HEK293 (cell line): ENCODE measurements at regions not wholly inside any gene's neighbourhood (a gene's known extent, or its start where the extent isn't known, plus 50 kb on each side); places are given as distances from the start of the nearest gene placed in this dataset.
A peak's percentile ranks its signal among the peaks of the same experiment; 100 is the strongest.

Experiments used
- CTCF ChIA-PET: fragments of 350-600 bp; formaldehyde crosslinking; extraction: SDS; loops from one replicate; lab custom pipeline; 2021; ENCODE audit warnings: antibody characterized with exemption; lab: Yijun Ruan, JAX
- POLR2A ChIA-PET: fragments of 300-600 bp; formaldehyde crosslinking; extraction: SDS; loops from one replicate; lab custom pipeline; 2020; ENCODE audit warnings: antibody characterized with exemption, inconsistent platforms; lab: Yijun Ruan, JAX
- H3K27ac ChIP-seq: fragments of 200-500 bp; sonication (Bioruptor generic); 2 replicates; pipeline ENCODE4 v1.5.1; 2014; ENCODE audit warnings: low read depth, low read length, control low read depth, inconsistent platforms; ENCODE audit errors: extremely low read depth
- H3K36me3 ChIP-seq, 2 experiments: fragments of 200-500 bp in 1 of 2; sonication (Bioruptor generic) in 1 of 2; 1 replicate in 1 of 2; 2 replicates in 1 of 2; pipeline ENCODE4 v1.5.1; 2014 to 2017; ENCODE audit warnings: inconsistent platforms in 2 of 2, low read length in 2 of 2; ENCODE audit not compliant: control insufficient read depth in 2 of 2, insufficient read depth in 1 of 2
- H3K4me1 ChIP-seq: fragments of 200-500 bp; sonication (Bioruptor generic); 2 replicates; pipeline ENCODE4 v1.5.1; 2014; ENCODE audit warnings: mild to moderate bottlenecking, low read length, inconsistent platforms; ENCODE audit not compliant: control insufficient read depth, insufficient read depth
- H3K4me3 ChIP-seq: 2 replicates; pipeline ENCODE4 v1.5.1; 2011; ENCODE audit warnings: low read depth, mild to moderate bottlenecking, control low read depth, low read length, moderate library complexity
- H3K9me3 ChIP-seq: fragments of 200-500 bp; sonication (Bioruptor generic); 2 replicates; pipeline ENCODE4 v1.5.1; 2014; ENCODE audit warnings: low read depth, low read length, inconsistent platforms; ENCODE audit not compliant: control insufficient read depth, insufficient read depth
- BCL11B ChIP-seq: fragments of 450-650 bp; formaldehyde crosslinking; IDR thresholded peaks from 2 replicates; pipeline ENCODE4 v1.5.1; 2016; ENCODE audit warnings: low read depth, missing biosample characterization, missing genetic modification characterization
- KLF9 ChIP-seq: fragments of 450-650 bp; formaldehyde crosslinking; IDR thresholded peaks from 2 replicates; pipeline ENCODE4 v1.5.1; 2016; ENCODE audit warnings: missing biosample characterization, missing genetic modification characterization, low read depth
- MZF1 ChIP-seq: fragments of 450-650 bp; formaldehyde crosslinking; IDR thresholded peaks from 2 replicates; pipeline ENCODE4 v1.5.1; 2017; ENCODE audit warnings: missing biosample characterization, missing genetic modification characterization, borderline replicate concordance
- PRDM10 ChIP-seq: fragments of 450-650 bp; formaldehyde crosslinking; IDR thresholded peaks from 2 replicates; pipeline ENCODE4 v1.5.1; 2016; ENCODE audit warnings: missing biosample characterization, missing genetic modification characterization
- PRDM4 ChIP-seq: fragments of 450-650 bp; formaldehyde crosslinking; IDR thresholded peaks from 2 replicates; pipeline ENCODE4 v1.5.1; 2017; ENCODE audit warnings: missing biosample characterization, missing genetic modification characterization
- SCRT1 ChIP-seq: fragments of 450-650 bp; formaldehyde crosslinking; IDR thresholded peaks from 2 replicates; pipeline ENCODE4 v1.5.1; 2016; ENCODE audit warnings: missing biosample characterization, missing genetic modification characterization, borderline replicate concordance
- WT1 ChIP-seq: fragments of 450-650 bp; formaldehyde crosslinking; IDR thresholded peaks from 2 replicates; pipeline ENCODE4 v1.5.1; 2016; ENCODE audit warnings: missing biosample characterization, missing genetic modification characterization
- ZFP3 ChIP-seq: fragments of 450-650 bp; formaldehyde crosslinking; IDR thresholded peaks from 2 replicates; pipeline ENCODE4 v1.5.1; 2016; ENCODE audit warnings: low read depth, missing biosample characterization, missing genetic modification characterization
- ZNF146 ChIP-seq: fragments of 450-650 bp; formaldehyde crosslinking; IDR thresholded peaks from 2 replicates; pipeline ENCODE4 v1.5.1; 2016; ENCODE audit warnings: missing biosample characterization, missing genetic modification characterization
- ZNF175 ChIP-seq: fragments of 450-650 bp; formaldehyde crosslinking; IDR thresholded peaks from 2 replicates; pipeline ENCODE4 v1.5.1; 2016; ENCODE audit warnings: missing biosample characterization, missing genetic modification characterization
- ZNF184 ChIP-seq: fragments of 450-650 bp; IDR thresholded peaks from 2 replicates; pipeline ENCODE4 v1.5.1; 2018; ENCODE audit warnings: missing biosample characterization, mild to moderate bottlenecking, missing genetic modification characterization
- ZNF2 ChIP-seq: fragments of 450-650 bp; formaldehyde crosslinking; IDR thresholded peaks from 2 replicates; pipeline ENCODE4 v1.5.1; 2016; ENCODE audit warnings: missing biosample characterization, missing genetic modification characterization
- ZNF350 ChIP-seq: fragments of 450-650 bp; formaldehyde crosslinking; IDR thresholded peaks from 2 replicates; pipeline ENCODE4 v1.5.0; 2017; ENCODE audit warnings: missing biosample characterization, mild to moderate bottlenecking, missing genetic modification characterization
- ZNF449 ChIP-seq: fragments of 450-650 bp; formaldehyde crosslinking; IDR thresholded peaks from 2 replicates; pipeline ENCODE4 v1.5.1; 2017; ENCODE audit warnings: missing biosample characterization, mild to moderate bottlenecking, missing genetic modification characterization, moderate library complexity
- ZNF555 ChIP-seq: fragments of 450-650 bp; formaldehyde crosslinking; conservative IDR thresholded peaks from 2 replicates; pipeline ENCODE4 v1.5.1; 2017; ENCODE audit warnings: missing biosample characterization, mild to moderate bottlenecking, missing genetic modification characterization, inconsistent platforms
- TF ChIP-seq, protein P1 (sequence below): fragments of 450-650 bp; formaldehyde crosslinking; IDR thresholded peaks from 2 replicates; pipeline ENCODE4 v1.5.1; 2016; ENCODE audit warnings: missing biosample characterization, missing genetic modification characterization, low read depth

- TF ChIP-seq ZFP3 (no peak), ZNF350 (tag by site-specific recombination) (no peak), PRDM4 (no peak), ZNF184 (tag by site-specific recombination) (no peak), WT1 (no peak), ZNF555 (no peak), SCRT1 (tag by site-specific recombination) (no peak), ZNF175 (tag by site-specific recombination) (no peak), KLF9 (tag by site-specific recombination) (no peak), ZNF449 (tag by site-specific recombination) (no peak), BCL11B (tag by site-specific recombination) (no peak), MZF1 (tag by site-specific recombination) (no peak), ZNF146 (tag by site-specific recombination) (no peak)
- TF ChIP-seq, protein P1, sequence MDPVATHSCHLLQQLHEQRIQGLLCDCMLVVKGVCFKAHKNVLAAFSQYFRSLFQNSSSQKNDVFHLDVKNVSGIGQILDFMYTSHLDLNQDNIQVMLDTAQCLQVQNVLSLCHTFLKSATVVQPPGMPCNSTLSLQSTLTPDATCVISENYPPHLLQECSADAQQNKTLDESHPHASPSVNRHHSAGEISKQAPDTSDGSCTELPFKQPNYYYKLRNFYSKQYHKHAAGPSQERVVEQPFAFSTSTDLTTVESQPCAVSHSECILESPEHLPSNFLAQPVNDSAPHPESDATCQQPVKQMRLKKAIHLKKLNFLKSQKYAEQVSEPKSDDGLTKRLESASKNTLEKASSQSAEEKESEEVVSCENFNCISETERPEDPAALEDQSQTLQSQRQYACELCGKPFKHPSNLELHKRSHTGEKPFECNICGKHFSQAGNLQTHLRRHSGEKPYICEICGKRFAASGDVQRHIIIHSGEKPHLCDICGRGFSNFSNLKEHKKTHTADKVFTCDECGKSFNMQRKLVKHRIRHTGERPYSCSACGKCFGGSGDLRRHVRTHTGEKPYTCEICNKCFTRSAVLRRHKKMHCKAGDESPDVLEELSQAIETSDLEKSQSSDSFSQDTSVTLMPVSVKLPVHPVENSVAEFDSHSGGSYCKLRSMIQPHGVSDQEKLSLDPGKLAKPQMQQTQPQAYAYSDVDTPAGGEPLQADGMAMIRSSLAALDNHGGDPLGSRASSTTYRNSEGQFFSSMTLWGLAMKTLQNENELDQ (tag by site-specific recombination), result no peak
- H3K36me3 ChIP-seq, result no peaks in the 10 kb centered on the region
- ChIA-PET CTCF (no interaction called here), POLR2A (no interaction called here)
- no peak overlapping the region for H3K4me3 ChIP-seq
- no peaks in the 10 kb centered on the region for H3K4me1 ChIP-seq
- no peaks in the 10 kb centered on the region for H3K9me3 ChIP-seq
- H3K27ac ChIP-seq, result no peak overlapping the region
These were observed 185.1 kb downstream of the PLPP3 start for GRCh38 chr1:56394298-56394697.

GRCh38 chr1:56390934-56391731, 188.2 kb downstream of the PLPP3 start:
- H3K36me3 ChIP-seq, result no peaks in the 10 kb centered on the region
- TF ChIP-seq ZNF2 (tag by site-specific recombination) (no peak), PRDM10 (tag by site-specific recombination) (peak; percentile 68)
- ChIA-PET POLR2A (no interaction called here), CTCF (interaction anchor here (0.7 kb wide), 1 partner anchor 187 kb away, joined by 3 read pairs; no protein-coding TSS in a partner anchor)
- H3K27ac ChIP-seq, result no peak overlapping the region
- no peaks in the 10 kb centered on the region for H3K9me3 ChIP-seq
- no peak overlapping the region for H3K4me3 ChIP-seq
- H3K4me1 ChIP-seq, result no peaks in the 10 kb centered on the region
